Neural progenitor cell (in vitro differentiated cells): ENCODE measurements at regions not wholly inside any gene's neighbourhood (a gene's known extent, or its start where the extent isn't known, plus 50 kb on each side); places are given as distances from the start of the nearest gene placed in this dataset.

ENCODE experiments used
- CTCF ChIP-seq: fragments of 200-600 bp; sonication (generic); IDR thresholded peaks from 2 replicates; pipeline ENCODE4 v1.5.1; 2017; ENCODE audit warnings: antibody characterized with exemption, mild to moderate bottlenecking
- EZH2 ChIP-seq: fragments of 200-600 bp; sonication (generic); IDR thresholded peaks from 2 replicates; pipeline ENCODE4 v1.6.1; 2017; ENCODE audit warnings: antibody characterized with exemption, mild to moderate bottlenecking, moderate library complexity
- EZH2phosphoT487 ChIP-seq: fragments of 200-600 bp; sonication (generic); IDR thresholded peaks from 2 replicates; pipeline ENCODE4 v1.6.1; 2017; ENCODE audit warnings: antibody characterized with exemption

GRCh38 chr1:69090170-69090569 lies 477.6 kb upstream of the LRRC7 start:
- TF ChIP-seq CTCF (no peak), EZH2 (no peak), EZH2phosphoT487 (no peak)
